Stomach smooth muscle (tissue), 2 donors: ENCODE measurements at regions not wholly inside any gene's neighbourhood (a gene's known extent, or its start where the extent isn't known, plus 50 kb on each side); places are given as distances from the start of the nearest gene placed in this dataset.
A peak's percentile ranks its signal among the peaks of the same experiment; 100 is the strongest.
"Not testable (repeated sequence)": the region's sequence is repeated elsewhere in the genome, so short reads cannot be mapped to it uniquely, and the experiment has no call there.

Experiments
- H3K27ac ChIP-seq: one replicate; pipeline ENCODE4 v1.7.0; 2013; ENCODE audit warnings: mild to moderate bottlenecking, low read length, inconsistent platforms
- H3K27me3 ChIP-seq, 2 donors: one replicate each; pipeline ENCODE4 v1.7.0; 2013; ENCODE audit warnings: low read length in 2 of 2; ENCODE audit not compliant: insufficient read depth in 2 of 2, control insufficient read depth in 1 of 2
- H3K36me3 ChIP-seq, 2 donors: one replicate each; pipeline ENCODE4 v1.7.0; 2013; ENCODE audit warnings: low read length in 2 of 2; ENCODE audit not compliant: control insufficient read depth in 2 of 2, insufficient read depth in 2 of 2
- H3K4me1 ChIP-seq: one replicate; pipeline ENCODE4 v1.7.0; 2013; ENCODE audit warnings: low read length; ENCODE audit not compliant: control insufficient read depth, insufficient read depth
- H3K4me3 ChIP-seq, 2 donors: one replicate each; pipeline ENCODE4 v1.7.0; 2013; ENCODE audit warnings: low read length in 2 of 2
- H3K9ac ChIP-seq, 2 donors: one replicate each; pipeline ENCODE4 v1.7.0; 2013; ENCODE audit warnings: low read length in 2 of 2, mild to moderate bottlenecking in 1 of 2
- H3K9me3 ChIP-seq, 2 donors: one replicate each; pipeline ENCODE4 v1.7.0; 2013; ENCODE audit warnings: low read length in 2 of 2; ENCODE audit not compliant: control insufficient read depth in 2 of 2
- donor health status: healthy.
- donor health status: Pancreatic carcinoma.

DNA sequence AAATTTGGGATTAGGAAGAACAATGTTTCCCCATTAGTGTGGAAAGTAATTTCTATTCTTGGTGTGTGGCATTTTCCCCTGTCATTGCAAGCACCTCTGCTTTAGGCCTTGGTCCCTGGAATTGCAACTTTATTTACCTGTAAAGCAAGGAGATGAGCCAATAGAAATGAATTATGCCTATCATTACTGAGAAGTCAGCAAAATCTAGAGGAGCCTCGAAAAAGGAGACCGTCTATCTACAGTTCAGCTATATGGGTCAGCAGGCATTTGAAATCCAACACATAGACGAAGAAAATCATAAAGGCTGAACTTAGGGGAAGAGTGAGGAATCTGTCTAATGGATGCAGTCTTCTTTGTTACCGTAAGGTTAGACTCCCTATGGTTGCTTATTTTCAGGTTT, 161.1 kb downstream of the CCDC71L start:
- Histone ChIP-seq H3K9ac (no peak overlapping the region), H3K36me3 (no peaks in the 10 kb centered on the region), H3K4me3 (no peak overlapping the region), H3K4me1 (no peaks in the 10 kb centered on the region), H3K9me3 (no peaks in the 10 kb centered on the region), H3K27ac (no peak overlapping the region), H3K27me3 (no peaks in the 10 kb centered on the region)

GRCh38 chr7:106498005-106498404, 163.0 kb downstream of the CCDC71L start:
- not testable (repeated sequence) for H3K36me3 ChIP-seq, H3K9ac ChIP-seq, H3K4me1 ChIP-seq, H3K27ac ChIP-seq, H3K27me3 ChIP-seq, H3K9me3 ChIP-seq, H3K4me3 ChIP-seq

DNA sequence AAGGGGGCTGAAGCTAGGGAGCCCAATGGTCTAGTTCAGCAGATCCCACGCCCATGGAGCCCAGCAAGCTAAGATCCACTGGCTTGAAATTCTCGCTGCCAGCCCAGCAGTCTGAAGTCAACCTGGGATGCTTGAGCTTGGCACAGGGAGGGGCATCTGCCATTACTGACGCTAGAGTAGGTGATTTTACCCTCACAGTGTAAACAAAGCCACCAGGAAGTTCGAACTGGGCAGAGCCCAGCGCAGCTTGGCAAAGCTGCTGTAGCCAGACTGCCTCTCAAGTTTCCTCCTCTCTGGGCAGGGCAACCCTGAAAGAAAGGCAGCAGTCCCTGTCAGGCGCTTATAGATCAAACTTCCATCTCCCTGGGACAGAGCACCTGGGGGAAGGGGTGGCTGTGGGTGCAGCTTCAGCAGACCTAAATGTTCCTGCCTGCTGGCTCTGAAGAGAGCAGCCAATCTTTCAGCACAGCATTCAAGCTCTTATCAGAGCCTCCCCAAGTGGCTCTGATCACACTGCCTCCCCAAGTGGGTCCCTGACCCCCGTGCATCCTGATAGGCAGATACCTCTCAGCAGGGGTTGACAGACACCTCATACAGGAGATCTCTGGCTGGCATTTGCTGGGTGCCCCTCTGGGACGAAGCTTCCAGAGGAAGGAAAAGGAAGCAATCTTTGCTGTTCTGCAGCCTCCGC, 167.8 kb downstream of the CCDC71L start:
- Histone ChIP-seq H3K9ac (no peak overlapping the region), H3K36me3 (no peaks in the 10 kb centered on the region), H3K4me3 (no peak overlapping the region), H3K27ac (no peak overlapping the region), H3K9me3 (no peaks in the 10 kb centered on the region), H3K27me3 (no peaks in the 10 kb centered on the region), H3K4me1 (no peaks in the 10 kb centered on the region)

DNA sequence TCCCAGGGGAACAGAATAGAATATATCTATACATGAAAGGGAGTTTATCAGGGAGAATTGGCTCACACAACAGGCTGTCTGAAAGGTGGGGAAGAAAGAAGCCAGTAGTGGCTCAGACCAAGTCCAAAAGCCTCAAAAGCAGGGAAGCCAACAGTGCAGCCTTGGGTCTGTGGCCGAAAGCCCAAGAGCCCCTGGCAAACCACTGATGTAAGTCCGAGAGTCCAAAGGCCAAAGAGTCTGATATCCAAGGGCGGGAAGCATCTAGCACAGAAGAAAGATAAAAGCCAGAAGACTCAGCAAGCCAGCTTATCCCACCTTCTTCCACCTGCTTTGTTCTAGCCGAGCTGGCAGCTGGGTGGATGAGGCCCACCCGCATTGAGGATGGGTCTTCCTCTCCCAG, 172.5 kb downstream of the CCDC71L start:
- H3K4me1 ChIP-seq = peaks cover 14% of the 10 kb centered on the region
- H3K36me3 ChIP-seq = no peaks in the 10 kb centered on the region
- no peak overlapping the region for H3K4me3 ChIP-seq
- no peaks in the 10 kb centered on the region for H3K9me3 ChIP-seq
- H3K27ac ChIP-seq = no peak overlapping the region
- no peaks in the 10 kb centered on the region for H3K27me3 ChIP-seq
- H3K9ac ChIP-seq = no peak overlapping the region

GRCh38 chr7:106487892-106488291, 173.1 kb downstream of the CCDC71L start:
- no peak overlapping the region for H3K4me3 ChIP-seq
- no peaks in the 10 kb centered on the region for H3K9me3 ChIP-seq
- H3K27ac ChIP-seq = no peak overlapping the region
- H3K4me1 ChIP-seq = peaks cover 14% of the 10 kb centered on the region
- H3K36me3 ChIP-seq = no peaks in the 10 kb centered on the region
- no peak overlapping the region for H3K9ac ChIP-seq
- H3K27me3 ChIP-seq = no peaks in the 10 kb centered on the region

DNA sequence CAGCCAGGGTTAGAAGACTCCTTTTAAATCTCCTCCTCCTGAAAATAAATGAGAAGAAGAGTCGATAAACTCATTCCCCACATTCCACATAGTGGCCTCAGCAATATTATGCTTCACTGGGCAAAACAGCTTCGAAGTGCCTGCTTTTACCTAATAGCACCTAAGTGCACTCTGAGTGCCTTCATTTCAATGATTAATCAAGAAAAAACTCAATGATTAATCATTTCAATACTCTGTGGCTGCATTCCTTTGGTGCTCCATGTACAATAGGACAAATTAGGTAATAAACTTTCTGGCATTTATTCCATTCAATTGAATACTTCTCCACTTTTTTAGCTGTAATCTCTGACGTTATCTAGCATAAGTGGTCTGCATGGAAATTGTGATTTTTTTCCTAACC, 174.6 kb downstream of the CCDC71L start:
- Histone ChIP-seq H3K36me3 (no peaks in the 10 kb centered on the region), H3K27me3 (no peaks in the 10 kb centered on the region), H3K4me1 (peaks cover 14% of the 10 kb centered on the region), H3K9me3 (no peaks in the 10 kb centered on the region), H3K4me3 (no peak overlapping the region), H3K27ac (no peak overlapping the region), H3K9ac (no peak overlapping the region)

DNA sequence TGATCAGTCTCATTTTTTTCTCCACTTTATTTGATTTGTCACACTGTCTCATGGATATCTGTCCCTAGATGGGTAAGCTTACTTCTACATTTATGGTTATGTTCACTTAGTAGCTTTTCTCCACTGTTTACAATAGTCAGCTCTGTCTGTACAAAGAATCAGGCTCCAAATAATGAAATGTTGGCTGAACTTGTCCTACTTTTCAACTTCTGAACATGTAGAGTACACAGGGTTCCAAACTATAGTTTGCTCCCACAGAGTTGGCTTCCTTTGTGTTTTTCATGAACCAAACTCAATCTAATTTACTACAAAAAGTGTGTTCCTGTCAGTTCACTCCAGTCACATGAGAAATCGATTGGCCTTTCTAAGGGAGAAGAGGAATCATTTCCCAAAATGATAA, 175.0 kb downstream of the CCDC71L start:
- H3K27ac ChIP-seq = peak overlapping the region; percentile 37
- no peak overlapping the region for H3K4me3 ChIP-seq
- no peaks in the 10 kb centered on the region for H3K36me3 ChIP-seq
- no peaks in the 10 kb centered on the region for H3K27me3 ChIP-seq
- no peak overlapping the region for H3K9ac ChIP-seq
- H3K4me1 ChIP-seq = peaks cover 14% of the 10 kb centered on the region
- H3K9me3 ChIP-seq = no peaks in the 10 kb centered on the region

- Histone ChIP-seq H3K4me1 (peaks cover 14% of the 10 kb centered on the region), H3K4me3 (peak overlapping the region in 1 of 2 donors; percentile 3), H3K27ac (peak overlapping the region; percentile 37), H3K9me3 (no peaks in the 10 kb centered on the region), H3K9ac (no peak overlapping the region), H3K36me3 (no peaks in the 10 kb centered on the region), H3K27me3 (no peaks in the 10 kb centered on the region)
Measured at GRCh38 chr7:106485031-106485551, 175.9 kb downstream of the CCDC71L start.

GRCh38 chr7:106484562-106484961, 176.4 kb downstream of the CCDC71L start:
- Histone ChIP-seq H3K27me3 (no peaks in the 10 kb centered on the region), H3K4me3 (no peak overlapping the region), H3K9ac (no peak overlapping the region), H3K27ac (peak overlapping the region; percentile 37), H3K36me3 (no peaks in the 10 kb centered on the region), H3K9me3 (no peaks in the 10 kb centered on the region), H3K4me1 (peaks cover 14% of the 10 kb centered on the region)

- Histone ChIP-seq H3K27ac (no peak overlapping the region), H3K4me3 (no peak overlapping the region), H3K9me3 (no peaks in the 10 kb centered on the region), H3K36me3 (no peaks in the 10 kb centered on the region), H3K9ac (no peak overlapping the region), H3K27me3 (no peaks in the 10 kb centered on the region), H3K4me1 (peaks cover 14% of the 10 kb centered on the region)
Measured at GRCh38 chr7:106482091-106482490, 178.9 kb downstream of the CCDC71L start.

GRCh38 chr7:106480616-106481031, 180.3 kb downstream of the CCDC71L start:
- Histone ChIP-seq H3K27me3 (no peaks in the 10 kb centered on the region), H3K9ac (no peak overlapping the region), H3K36me3 (no peaks in the 10 kb centered on the region), H3K27ac (no peak overlapping the region), H3K9me3 (no peaks in the 10 kb centered on the region), H3K4me1 (peaks cover 12% of the 10 kb centered on the region), H3K4me3 (no peak overlapping the region)
